ENCODE measurements at regions not wholly inside any gene's neighbourhood (a gene's known extent, or its start where the extent isn't known, plus 50 kb on each side); places are given as distances from the start of the nearest gene placed in this dataset.

- no peak for TF ChIP-seq REST (IDR thresholded peaks at IDR 0.05; ENCODE audit: unreplicated experiment)
- TF ChIP-seq POLR2AphosphoS5 (IDR thresholded peaks at IDR 0.05; ENCODE audit: low read depth), result no peak
- TF ChIP-seq EZH2 (IDR thresholded peaks at IDR 0.05; ENCODE audit: low read depth, unreplicated experiment), result no peak
- TF ChIP-seq JUNB (IDR thresholded peaks at IDR 0.05; ENCODE audit: unreplicated experiment), result no peak
These were observed 91.8 kb downstream of the CYB561 start (continued) for GRCh38 chr17:63354256-63354655.

- Mint-ChIP-seq H3K4me1 (no peaks in the 10 kb centered on the region), H3K4me3 (no peak overlapping the region), H3K36me3 (ENCODE audit: low read depth) (no peaks in the 10 kb centered on the region), H3K27me3 (ENCODE audit: insufficient read depth, low read depth, poor library complexity) (peaks cover 1% of the 10 kb centered on the region), H3K27ac (no peak overlapping the region), H3K9me3 (no peaks in the 10 kb centered on the region)
- H2AFZ ChIP-seq, result no peak overlapping the region
- no peaks in the 10 kb centered on the region for H3F3A ChIP-seq (replicated peaks; ENCODE audit: low read depth)
- H3K36me3 ChIP-seq (ENCODE audit: insufficient read depth), result no peaks in the 10 kb centered on the region
- ATAC-seq (no peak), DNase-seq (ENCODE audit: low spot score) (no peak)
- H3K4me3 ChIP-seq, result no peak overlapping the region
- H3K9me2 ChIP-seq (ENCODE audit: insufficient read depth), result 0 out of 2 replicates have a peak, but pooled peaks cover under 1% of the 10 kb centered on the region
- no peaks in the 10 kb centered on the region for H3K4me1 ChIP-seq (ENCODE audit: insufficient read depth)
- no peak overlapping the region for H3K4me2 ChIP-seq
- H3K27ac ChIP-seq (ENCODE audit: low read depth), result no peak overlapping the region
- no peaks in the 10 kb centered on the region for H4K20me1 ChIP-seq (replicated peaks; ENCODE audit: insufficient read depth)
- no peaks in the 10 kb centered on the region for H3K79me2 ChIP-seq (replicated peaks; ENCODE audit: insufficient read depth)
- H3K27me3 ChIP-seq (ENCODE audit: insufficient read depth), result no peaks in the 10 kb centered on the region
- TF ChIP-seq CTCF (conservative IDR thresholded peaks at IDR 0.05; ENCODE audit: low read depth in 2 of 2) (no peak), REST (IDR thresholded peaks at IDR 0.05; ENCODE audit: unreplicated experiment) (no peak), ZNF462 (CRISPR knock-in tag; IDR thresholded peaks at IDR 0.05) (no peak), POLR2AphosphoS5 (IDR thresholded peaks at IDR 0.05; ENCODE audit: low read depth) (no peak), NANOG (IDR thresholded peaks at IDR 0.05; ENCODE audit: borderline replicate concordance) (no peak), CREB1 (CRISPR knock-in tag; IDR thresholded peaks at IDR 0.05; ENCODE audit: low read depth) (no peak), STAT1 (IDR thresholded peaks at IDR 0.05; ENCODE audit: unreplicated experiment) (no peak), JUNB (IDR thresholded peaks at IDR 0.05; ENCODE audit: unreplicated experiment) (no peak), EZH2phosphoT487 (IDR thresholded peaks at IDR 0.05; ENCODE audit: unreplicated experiment) (no peak)
These were observed 89.8 kb downstream of the CYB561 start for GRCh38 chr17:63356337-63356757.
